NCI-H446 (cell line): ENCODE measurements at regions not wholly inside any gene's neighbourhood (a gene's known extent, or its start where the extent isn't known, plus 50 kb on each side); places are given as distances from the start of the nearest gene placed in this dataset.

ENCODE experiments used
- DNase-seq, 2 experiments: peaks; one replicate each; lab custom pipeline; 2025; lab: John Stamatoyannopoulos, UW

DNA sequence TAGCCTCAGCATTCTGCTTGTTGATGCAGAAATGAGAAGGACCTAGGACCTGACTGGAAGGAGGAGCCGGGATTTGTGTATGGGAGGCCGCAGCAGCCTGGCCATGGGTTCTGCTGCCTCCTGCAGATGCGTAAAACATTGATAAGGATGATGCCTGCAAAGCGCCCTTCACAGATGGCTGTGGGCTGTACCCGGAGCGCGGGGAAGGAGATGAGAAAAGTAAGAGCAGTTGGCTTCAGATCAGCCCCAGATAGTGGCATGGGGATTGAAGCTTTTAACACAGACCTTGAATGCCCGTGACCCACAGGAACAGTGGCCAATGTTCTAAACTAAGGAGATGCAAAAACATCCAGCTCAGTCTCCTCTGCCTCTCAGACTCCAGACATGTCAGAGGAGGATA, 136.4 kb upstream of the KCNG1 start:
- DNase-seq: no peak

DNA sequence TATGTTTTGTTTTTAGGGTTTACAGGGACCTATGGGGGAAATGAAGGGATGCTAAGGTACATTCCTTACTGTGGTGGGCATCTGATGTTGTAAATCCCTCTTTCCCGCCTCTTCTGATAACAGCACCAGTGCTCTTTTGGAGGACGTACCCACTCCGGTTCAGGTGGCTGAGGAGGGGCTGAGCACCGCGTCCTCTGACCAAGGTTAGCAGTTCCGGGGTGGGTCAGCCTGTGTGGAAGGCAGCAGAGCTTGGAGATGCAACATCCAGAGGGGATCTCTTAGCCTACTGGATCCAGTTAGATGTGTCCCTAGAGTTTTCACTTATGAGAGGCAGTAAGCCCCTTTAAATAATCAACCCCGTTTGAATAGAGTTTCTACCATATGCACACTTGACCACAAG, 135.3 kb upstream of the KCNG1 start:
- no peak for DNase-seq

DNA sequence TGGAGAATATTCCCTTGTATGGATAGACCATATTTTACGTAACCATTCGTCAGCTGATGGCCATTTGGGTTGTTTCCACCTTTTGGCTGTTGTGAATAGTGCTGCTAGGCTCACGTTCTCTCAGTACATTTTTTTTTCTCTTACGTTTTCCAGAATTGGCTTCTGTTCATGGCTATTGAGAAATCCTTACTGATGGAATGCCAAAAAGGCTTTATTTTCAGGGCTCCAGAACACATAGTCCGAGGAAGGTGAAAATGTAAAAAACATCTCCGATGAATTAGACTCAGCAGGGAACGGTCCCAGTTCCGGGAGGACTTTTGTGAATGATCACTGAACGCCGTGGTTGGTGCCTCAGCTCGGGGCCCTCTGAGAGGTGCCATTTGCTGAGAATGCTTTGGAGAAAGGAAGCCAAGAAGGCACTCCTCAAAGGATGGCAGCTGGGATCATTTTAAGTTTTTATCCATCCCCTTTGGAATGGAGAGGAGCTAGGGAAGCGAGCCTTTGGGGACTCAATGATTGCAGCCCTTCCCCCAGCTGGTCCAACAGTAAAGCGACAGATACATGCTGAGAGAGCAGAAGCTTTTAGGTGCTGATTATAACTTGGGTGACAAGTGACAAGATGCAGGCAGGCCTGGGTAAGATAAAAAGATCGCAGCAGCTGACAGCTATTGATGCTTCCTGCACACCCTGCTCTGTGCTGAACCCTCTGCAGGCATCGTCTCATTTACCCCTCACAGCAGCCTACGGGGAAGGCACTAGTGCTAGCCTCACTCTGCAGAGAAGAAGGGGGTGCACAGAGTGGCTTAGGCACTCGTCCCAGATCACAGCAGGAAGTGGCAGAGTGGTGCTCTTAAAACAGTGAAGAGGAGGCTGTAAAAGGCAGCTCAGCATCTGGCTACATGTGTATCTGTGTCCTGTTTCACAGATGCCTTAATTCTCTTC, 133.4 kb upstream of the KCNG1 start:
- DNase-seq: peak; percentile 29 to 49

- peak in 1 of 2 experiments; percentile 42 for DNase-seq
These were observed 132.1 kb upstream of the KCNG1 start for GRCh38 chr20:51154708-51155690.

DNA sequence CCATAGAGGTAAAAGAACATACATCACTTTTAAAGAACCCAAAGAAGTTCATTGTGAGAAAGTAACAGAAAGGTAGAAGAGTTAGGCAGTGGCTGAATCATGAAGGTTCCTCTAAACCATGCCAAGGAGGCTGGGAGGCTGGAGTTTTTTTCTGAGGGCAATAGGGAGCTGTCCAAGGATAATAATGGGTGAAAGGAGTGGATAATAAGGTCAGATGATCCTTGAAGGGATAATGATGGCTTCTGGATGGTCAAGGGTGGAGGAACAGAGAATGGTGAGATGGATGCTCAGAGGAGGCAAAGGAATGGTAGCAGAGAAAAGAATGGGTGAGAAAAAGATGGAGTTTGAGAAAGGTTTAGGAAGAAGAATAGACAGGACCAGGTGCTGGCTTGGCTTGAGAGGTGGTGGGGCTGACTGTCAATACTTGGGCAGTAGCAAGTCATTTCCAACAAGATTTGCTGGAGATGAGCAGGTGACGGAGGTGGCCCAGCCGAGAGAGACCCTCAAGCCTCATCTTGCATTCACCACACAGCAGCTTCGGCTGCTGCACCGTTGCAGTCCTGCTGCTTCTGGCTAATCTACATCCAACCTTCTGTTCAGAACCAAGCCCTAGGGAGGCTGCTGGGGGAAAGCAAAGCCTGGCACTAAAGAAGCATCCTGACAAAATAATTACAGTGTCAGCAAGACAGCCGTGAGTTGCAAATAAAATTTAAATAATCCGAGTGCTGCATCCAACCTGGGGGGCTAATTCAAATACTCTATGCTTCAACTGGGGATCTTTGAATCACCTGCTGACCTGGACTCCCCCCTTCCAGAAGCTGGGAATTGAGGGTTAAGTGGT, 131.2 kb upstream of the KCNG1 start:
- peak in 1 of 2 experiments; percentile 51 for DNase-seq

DNA sequence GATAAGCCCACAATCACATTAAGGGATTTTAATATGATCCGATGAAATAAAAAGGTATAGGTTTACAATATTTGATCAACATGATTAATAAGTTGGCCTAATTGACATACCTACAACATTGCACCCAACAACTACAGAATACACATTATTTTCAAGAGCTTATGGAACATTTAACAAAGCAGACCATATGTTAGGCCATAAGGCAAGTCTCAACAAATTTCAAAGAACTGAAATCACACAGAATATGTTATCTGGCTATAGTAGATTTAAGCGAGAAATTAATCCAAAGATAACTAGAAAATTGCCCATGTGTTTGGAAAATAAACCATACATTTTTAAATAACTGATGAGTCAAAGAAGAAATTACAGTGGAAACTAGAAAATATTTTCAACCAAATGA, 126.0 kb upstream of the KCNG1 start:
- no peak for DNase-seq

DNA sequence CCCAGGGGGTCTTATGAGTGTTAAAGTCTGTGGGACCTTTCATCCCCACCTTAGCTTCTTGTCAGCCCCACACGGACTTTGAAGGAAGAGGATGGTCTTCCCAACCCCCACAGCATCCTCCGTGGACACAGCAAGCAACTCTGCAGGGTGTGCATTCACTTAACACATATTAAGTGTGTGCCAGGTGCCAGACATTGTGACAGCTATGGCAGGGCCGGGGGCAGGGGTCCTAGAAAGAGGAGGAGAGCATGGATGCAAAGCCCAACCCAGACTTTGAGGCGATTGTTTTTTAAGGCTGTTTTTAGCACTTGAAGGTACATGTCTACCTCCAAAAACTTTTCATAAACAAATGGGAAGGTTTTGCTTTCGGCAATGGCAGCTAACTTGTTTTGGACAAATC, 121.6 kb upstream of the KCNG1 start:
- no peak for DNase-seq

- no peak for DNase-seq
These were observed 120.7 kb upstream of the KCNG1 start for GRCh38 chr20:51143652-51144051.

DNA sequence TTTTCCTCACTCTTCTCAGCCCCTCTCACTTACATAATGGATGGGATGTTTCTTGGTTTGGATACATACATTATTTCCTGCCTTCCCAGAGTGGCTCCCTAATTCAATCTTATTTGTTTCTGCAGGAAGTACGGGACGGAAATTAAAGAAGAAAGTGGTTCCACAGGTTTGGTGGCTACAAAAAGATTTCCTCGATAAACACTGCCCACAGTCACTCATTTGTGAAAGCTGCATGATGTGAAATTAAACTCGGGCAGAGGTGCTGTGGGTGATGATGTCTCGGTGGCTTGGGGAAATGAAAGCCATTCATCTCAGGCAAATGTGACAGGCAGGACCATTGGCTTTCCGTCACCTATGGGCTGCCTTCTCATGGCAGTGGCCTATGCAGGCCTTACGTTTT, 119.5 kb upstream of the KCNG1 start:
- no peak for DNase-seq

DNA sequence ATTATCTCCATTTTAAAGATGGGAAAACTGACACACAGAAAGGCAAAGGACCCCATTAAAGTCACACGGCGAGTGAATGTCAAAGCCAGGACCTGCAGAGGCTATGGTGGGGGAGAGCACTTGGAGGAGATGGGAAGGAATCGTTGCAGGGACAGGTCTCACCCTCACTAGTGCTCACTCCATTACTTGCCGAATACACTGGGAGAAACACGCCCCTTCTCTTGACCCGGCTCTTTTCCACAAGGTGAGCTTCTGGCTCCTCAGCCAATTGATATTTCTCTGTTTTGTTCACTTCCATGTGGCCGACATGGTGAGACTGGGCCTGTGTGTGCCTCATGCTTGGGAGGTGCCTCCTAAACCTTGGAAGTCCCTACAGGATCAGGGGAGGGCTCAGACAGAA, 117.8 kb upstream of the KCNG1 start:
- DNase-seq: no peak

- DNase-seq: no peak
These were observed 117.0 kb upstream of the KCNG1 start for GRCh38 chr20:51139891-51140290.

DNA sequence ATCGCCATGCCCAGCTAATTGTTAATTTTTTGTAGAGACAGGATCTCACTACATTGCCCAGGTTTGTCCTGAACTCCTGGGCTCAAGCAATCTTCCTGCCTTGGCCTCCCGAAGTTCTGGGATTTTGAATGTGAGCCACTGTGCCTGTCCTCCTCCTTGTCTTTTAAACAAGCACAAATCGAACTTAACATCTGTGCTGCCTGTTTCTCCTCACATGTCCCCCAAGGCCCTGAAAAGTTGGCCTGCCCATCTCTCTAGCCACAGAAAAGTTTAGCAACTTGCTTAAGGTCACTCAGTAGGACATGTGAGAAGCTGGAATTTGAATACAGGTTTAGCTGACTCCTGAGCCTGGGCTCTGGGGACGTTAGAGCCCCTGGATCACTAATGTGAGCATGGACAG, 115.7 kb upstream of the KCNG1 start:
- DNase-seq: no peak

GRCh38 chr20:51137461-51137860, 114.6 kb upstream of the KCNG1 start:
- no peak for DNase-seq

GRCh38 chr20:51135926-51136715, 113.2 kb upstream of the KCNG1 start:
- no peak for DNase-seq

DNA sequence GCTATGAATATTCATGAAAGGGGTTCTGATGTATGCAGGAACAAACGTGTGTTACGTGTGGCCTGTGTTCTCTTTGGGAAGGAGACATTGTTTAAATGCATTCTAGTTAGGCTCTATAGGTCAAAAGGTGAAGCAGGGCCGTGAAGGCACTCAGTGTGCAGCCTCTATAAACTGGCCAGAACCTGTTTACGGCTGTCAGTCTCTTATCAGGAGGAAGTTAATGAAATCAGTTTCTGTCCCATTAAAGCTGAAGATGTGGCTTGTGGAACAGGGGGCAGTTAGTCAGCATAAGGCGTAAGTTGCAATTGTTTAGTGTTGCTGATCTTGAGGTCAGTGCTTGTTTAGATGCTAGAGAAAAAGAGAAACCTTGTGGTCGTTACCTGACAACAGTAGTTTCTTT, 111.5 kb upstream of the KCNG1 start:
- DNase-seq: no peak

GRCh38 chr20:51132279-51132678, 109.4 kb upstream of the KCNG1 start:
- DNase-seq: peak in 1 of 2 experiments; percentile 47

- peak in 1 of 2 experiments; percentile 37 for DNase-seq
These were observed 108.9 kb upstream of the KCNG1 start for GRCh38 chr20:51131811-51132210.

GRCh38 chr20:51129147-51129776, 106.4 kb upstream of the KCNG1 start:
- DNase-seq: no peak

DNA sequence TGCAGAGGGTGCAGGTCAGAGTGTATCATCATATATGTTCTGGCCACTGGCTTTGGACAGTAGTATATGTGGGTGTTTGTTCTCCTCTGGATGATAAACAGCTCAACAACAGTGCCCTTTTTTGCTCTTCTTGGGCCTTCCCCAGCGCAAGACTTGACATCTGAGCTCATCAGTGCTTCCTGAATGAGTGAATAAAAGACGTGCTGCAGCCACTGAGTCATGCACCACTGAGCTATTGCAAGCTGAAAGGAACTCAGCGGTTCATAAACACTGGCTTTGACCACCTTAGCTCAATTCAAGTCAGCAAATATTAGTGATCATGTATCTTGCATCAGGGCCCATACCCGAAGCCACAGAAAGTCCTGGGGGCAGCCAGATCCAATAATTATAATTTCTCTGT, 105.3 kb upstream of the KCNG1 start:
- DNase-seq: no peak

- DNase-seq: no peak
These were observed 104.8 kb upstream of the KCNG1 start for GRCh38 chr20:51127713-51128112.
